VCaP (cell line): ENCODE measurements at regions not wholly inside any gene's neighbourhood (a gene's known extent, or its start where the extent isn't known, plus 50 kb on each side); places are given as distances from the start of the nearest gene placed in this dataset.

ENCODE experiments used
- H3K27ac ChIP-seq: fragments of 450-650 bp; 2 replicates; pipeline ENCODE4 v1.5.1; 2017
- CTCF ChIP-seq: fragments of 450-650 bp; conservative IDR thresholded peaks from 2 replicates; pipeline ENCODE4 v1.5.1; 2017; ENCODE audit warnings: mild to moderate bottlenecking, moderate library complexity

DNA sequence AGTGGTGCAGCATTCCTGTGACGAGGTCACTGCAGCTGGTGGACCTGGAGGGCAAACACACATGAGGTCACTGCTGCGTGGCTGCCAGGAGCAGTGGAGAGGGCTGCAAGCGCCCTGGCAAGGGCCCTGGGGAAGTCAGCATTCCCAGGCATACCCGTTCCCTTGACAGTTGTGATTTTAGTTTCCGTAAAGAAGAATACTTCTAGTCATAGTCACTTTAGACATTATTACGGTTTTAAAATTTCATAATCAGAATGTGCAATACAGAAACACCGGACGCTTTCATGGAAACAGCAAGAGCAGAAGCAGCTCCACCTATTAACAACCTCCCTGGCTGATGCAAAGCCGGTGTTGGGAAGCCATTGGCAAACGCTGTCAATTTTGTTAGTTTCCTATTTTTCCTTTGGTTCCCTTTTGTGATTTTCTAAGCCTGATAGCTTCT, 129.8 kb downstream of the GADD45G start:
- H3K27ac ChIP-seq, result no peak overlapping the region
- TF ChIP-seq CTCF, result no peak

- no peak overlapping the region for H3K27ac ChIP-seq
- TF ChIP-seq CTCF, result no peak
Measured at GRCh38 chr9:89738137-89738932, 133.5 kb downstream of the GADD45G start.

- H3K27ac ChIP-seq, result no peak overlapping the region
- TF ChIP-seq CTCF, result no peak
Measured at GRCh38 chr9:89739511-89739910, 134.7 kb downstream of the GADD45G start.

DNA sequence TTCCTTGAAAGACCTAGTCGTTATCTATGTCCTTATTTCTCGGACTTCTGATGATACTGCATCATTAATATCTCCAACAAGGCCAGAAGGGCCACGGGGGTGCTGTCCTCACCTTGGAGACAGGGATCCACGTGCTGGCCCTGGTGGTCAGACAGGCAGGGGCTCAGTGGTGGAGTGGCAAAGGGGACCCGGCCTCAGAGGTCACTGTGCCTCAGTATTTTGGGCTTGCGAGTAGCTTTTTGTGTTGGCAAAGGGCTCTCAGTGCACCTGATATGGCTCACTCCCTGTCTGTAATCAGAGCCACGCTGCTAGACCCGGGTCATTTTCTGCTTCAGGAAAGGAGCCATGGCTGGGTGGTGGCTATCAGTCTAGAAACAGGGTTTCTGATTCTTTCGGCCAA, 135.1 kb downstream of the GADD45G start:
- TF ChIP-seq CTCF, result no peak
- no peak overlapping the region for H3K27ac ChIP-seq

GRCh38 chr9:89740722-89741121, 135.9 kb downstream of the GADD45G start:
- no peak for TF ChIP-seq CTCF
- no peak overlapping the region for H3K27ac ChIP-seq

- no peak overlapping the region for H3K27ac ChIP-seq
- no peak for TF ChIP-seq CTCF
Measured at GRCh38 chr9:89742660-89743059, 137.8 kb downstream of the GADD45G start.

DNA sequence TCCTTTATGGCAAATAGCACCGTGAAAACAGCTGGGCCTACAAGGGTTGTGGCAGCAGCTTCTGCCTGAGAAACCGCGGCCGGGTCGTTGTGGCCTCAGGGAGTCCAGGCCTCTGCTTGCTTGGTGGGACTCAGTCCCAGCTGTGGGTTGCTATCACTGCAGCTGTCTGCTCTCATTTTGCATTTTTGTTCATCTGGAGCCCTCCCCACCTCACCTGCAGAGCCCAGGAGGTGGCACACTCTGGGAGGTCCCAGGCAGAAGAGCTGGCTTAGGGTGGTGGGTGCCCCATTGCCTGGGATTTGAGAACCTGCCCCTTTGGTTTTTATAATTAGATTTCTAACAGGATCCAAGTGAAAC, 138.4 kb downstream of the GADD45G start:
- H3K27ac ChIP-seq, result peak overlapping the region; percentile 48
- TF ChIP-seq CTCF, result no peak
